Astrocyte (in vitro differentiated cells and primary cell): ENCODE measurements at regions not wholly inside any gene's neighbourhood (a gene's known extent, or its start where the extent isn't known, plus 50 kb on each side); places are given as distances from the start of the nearest gene placed in this dataset.
"Not testable (repeated sequence)": the region's sequence is repeated elsewhere in the genome, so short reads cannot be mapped to it uniquely, and the experiment has no call there.

ENCODE experiments used
- CTCF ChIP-seq: IDR thresholded peaks from 2 replicates; pipeline ENCODE4 v1.5.1; 2011; ENCODE audit warnings: low read depth, mild to moderate bottlenecking, inconsistent platforms, low read length, moderate library complexity; ENCODE audit not compliant: insufficient read depth
- EZH2 ChIP-seq: IDR thresholded peaks from 2 replicates; pipeline ENCODE4 v1.6.1; 2012; ENCODE audit warnings: mild to moderate bottlenecking, low read length, inconsistent platforms; ENCODE audit not compliant: insufficient read depth

DNA sequence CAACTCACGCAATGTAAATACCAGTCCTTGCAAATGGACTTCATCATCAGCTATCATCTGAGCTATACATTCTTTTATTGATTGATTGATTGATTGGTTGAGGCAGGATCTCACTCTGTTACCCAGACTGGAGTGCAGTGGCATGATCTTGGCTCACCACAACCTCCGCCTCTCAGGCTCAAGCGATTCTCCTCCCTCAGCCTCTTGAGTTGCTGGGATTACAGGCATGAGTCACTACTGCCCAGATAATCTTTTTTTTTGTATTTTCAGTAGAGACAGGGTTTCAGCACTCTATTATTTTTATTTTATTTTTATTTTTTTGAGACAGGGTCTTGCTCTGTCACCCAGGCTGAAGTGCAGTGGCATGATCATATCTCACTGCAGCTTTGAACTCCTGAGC, 369.5 kb downstream of the MAT2B start:
- not testable (repeated sequence) for TF ChIP-seq CTCF, EZH2
